ENCODE measurements at regions not wholly inside any gene's neighbourhood (a gene's known extent, or its start where the extent isn't known, plus 50 kb on each side); places are given as distances from the start of the nearest gene placed in this dataset.
A peak's percentile ranks its signal among the peaks of the same experiment; 100 is the strongest.

GRCh38 chr2:71951083-71951468 is 196.6 kb downstream of the CYP26B1 start:
- 76% methylated on average over 2 of the region's 2 CpGs for WGBS
- TF ChIP-seq POLR2A (IDR thresholded peaks at IDR 0.05), result no peak
- no peak for TF ChIP-seq EP300 (IDR thresholded peaks at IDR 0.05)
- no peak for TF ChIP-seq POLR2AphosphoS5 (IDR thresholded peaks at IDR 0.05)
- no peak for TF ChIP-seq CTCF (IDR thresholded peaks at IDR 0.05)
- peak overlapping the region; percentile 34 for H3K27ac ChIP-seq

DNA sequence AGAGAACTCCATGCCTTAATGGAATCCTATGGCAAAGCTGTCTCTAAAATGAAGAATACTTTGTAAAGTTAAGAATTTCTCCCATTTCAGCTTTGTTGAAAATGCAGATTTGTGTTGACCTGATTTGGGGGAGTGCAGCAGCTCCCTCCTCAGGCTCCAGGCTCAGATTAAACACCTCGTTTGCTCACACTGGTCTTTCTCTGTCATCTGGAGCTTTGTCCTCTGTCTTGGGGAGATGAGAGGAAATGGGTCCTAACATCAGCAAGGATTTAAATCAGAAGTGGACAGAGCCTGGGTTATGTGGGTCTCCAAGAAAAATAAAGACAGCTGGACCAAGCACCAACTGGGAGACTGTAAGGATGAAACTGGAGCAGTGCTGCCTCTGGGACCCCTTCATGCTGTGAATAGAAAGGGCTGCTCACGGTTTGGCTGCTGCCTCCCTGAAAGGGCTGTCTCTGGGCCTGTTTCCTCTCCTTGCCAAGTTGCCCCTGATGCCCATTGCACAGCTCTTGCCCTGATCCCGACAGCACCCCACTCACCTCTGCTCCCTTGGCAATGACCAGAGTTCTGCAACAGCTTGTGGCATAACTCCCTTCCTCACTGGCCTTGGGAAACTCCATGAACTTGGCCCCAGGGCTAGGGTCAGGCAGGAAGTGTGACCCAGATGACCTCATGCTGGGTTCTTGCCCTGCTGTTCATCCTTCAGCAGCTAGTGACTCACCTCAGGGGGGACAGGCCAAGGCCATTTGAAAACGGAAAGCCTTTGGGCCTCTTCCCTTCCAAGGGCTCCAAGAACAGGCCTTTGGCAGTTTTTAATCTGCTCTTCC is 197.2 kb downstream of the CYP26B1 start:
- no peaks in the 10 kb centered on the region for H3K36me3 ChIP-seq
- H3K4me3 ChIP-seq, result no peak overlapping the region
- H3K9me3 ChIP-seq, result no peaks in the 10 kb centered on the region
- TF ChIP-seq EP300 (IDR thresholded peaks at IDR 0.05), result no peak
- peak in 1 of 3 donors; percentile 68 for TF ChIP-seq POLR2AphosphoS5 (IDR thresholded peaks at IDR 0.05)
- WGBS, result 43% methylated on average over 4 of the region's 4 CpGs
- no peaks in the 10 kb centered on the region for H3K27me3 ChIP-seq
- peaks cover 37% of the 10 kb centered on the region for H3K4me1 ChIP-seq
- no peak overlapping the region for H3K27ac ChIP-seq
- DNase-seq (ENCODE audit: low spot score in 2 of 2), result no peak

More at GRCh38 chr2:71951083-71951468, 196.6 kb downstream of the CYP26B1 start:
- Histone ChIP-seq H3K36me3 (no peaks in the 10 kb centered on the region), H3K4me1 (peaks cover 33% of the 10 kb centered on the region), H3K4me3 (no peak overlapping the region), H3K27me3 (no peaks in the 10 kb centered on the region), H3K9me3 (no peaks in the 10 kb centered on the region)
- DNase-seq (ENCODE audit: low spot score in 2 of 2), result no peak

GRCh38 chr2:71949537-71949798 is 198.2 kb downstream of the CYP26B1 start:
- H3K4me3 ChIP-seq, result no peak overlapping the region
- TF ChIP-seq CTCF (IDR thresholded peaks at IDR 0.05), result no peak
- no peak for TF ChIP-seq POLR2AphosphoS5 (IDR thresholded peaks at IDR 0.05)
- TF ChIP-seq EP300 (IDR thresholded peaks at IDR 0.05), result no peak
- no peaks in the 10 kb centered on the region for H3K27me3 ChIP-seq
- no peak overlapping the region for H3K27ac ChIP-seq
- peaks cover 37% of the 10 kb centered on the region for H3K4me1 ChIP-seq
- no peaks in the 10 kb centered on the region for H3K36me3 ChIP-seq
- no peaks in the 10 kb centered on the region for H3K9me3 ChIP-seq
- 95% methylated on average over 3 of the region's 3 CpGs for WGBS
- DNase-seq (ENCODE audit: low spot score in 2 of 2), result no peak

- 80% methylated on average over 7 of the region's 11 CpGs for WGBS
- Histone ChIP-seq H3K4me1 (peaks cover 37% of the 10 kb centered on the region), H3K36me3 (no peaks in the 10 kb centered on the region), H3K27me3 (no peaks in the 10 kb centered on the region), H3K9me3 (no peaks in the 10 kb centered on the region), H3K27ac (no peak overlapping the region), H3K4me3 (no peak overlapping the region)
- no peak for DNase-seq (ENCODE audit: low spot score in 2 of 2)
- no peak for TF ChIP-seq CTCF (IDR thresholded peaks at IDR 0.05)
- no peak for TF ChIP-seq EP300 (IDR thresholded peaks at IDR 0.05)
Observed at GRCh38 chr2:71948781-71949536, 198.7 kb downstream of the CYP26B1 start.

- no peak overlapping the region for H3K27ac ChIP-seq
- H3K27me3 ChIP-seq, result no peaks in the 10 kb centered on the region
- H3K9me3 ChIP-seq, result no peaks in the 10 kb centered on the region
- H3K36me3 ChIP-seq, result no peaks in the 10 kb centered on the region
- no peak for TF ChIP-seq POLR2A (IDR thresholded peaks at IDR 0.05)
- no peak for TF ChIP-seq CTCF (IDR thresholded peaks at IDR 0.05)
- no peak for TF ChIP-seq POLR2AphosphoS5 (IDR thresholded peaks at IDR 0.05)
- TF ChIP-seq EP300 (IDR thresholded peaks at IDR 0.05), result no peak
- DNase-seq (ENCODE audit: low spot score in 2 of 2), result no peak
- no peak overlapping the region for H3K4me3 ChIP-seq
- WGBS, result 97% methylated on average over 5 of the region's 5 CpGs
- H3K4me1 ChIP-seq, result peaks cover 30% of the 10 kb centered on the region
Observed at GRCh38 chr2:71947809-71948208, 199.9 kb downstream of the CYP26B1 start.
